NT2/D1 (cell line): ENCODE measurements at regions not wholly inside any gene's neighbourhood (a gene's known extent, or its start where the extent isn't known, plus 50 kb on each side); places are given as distances from the start of the nearest gene placed in this dataset.

ENCODE experiments used
- DNase-seq: peaks from one replicate; pipeline ENCODE4 v3.0.0-alpha.2; 2011; ENCODE audit warnings: low read depth, low spot score
- H3K27me3 ChIP-seq: 2 replicates; pipeline ENCODE4 v1.6.0; 2011; ENCODE audit warnings: mild to moderate bottlenecking; ENCODE audit not compliant: insufficient read length, insufficient read depth
- H3K36me3 ChIP-seq: 2 replicates; pipeline ENCODE4 v1.6.1; 2011; ENCODE audit warnings: mild to moderate bottlenecking, low read length, mixed read lengths; ENCODE audit not compliant: insufficient read depth, insufficient read length
- H3K4me1 ChIP-seq: 2 replicates; pipeline ENCODE4 v1.5.1; 2011; ENCODE audit not compliant: insufficient read depth, insufficient read length
- H3K4me3 ChIP-seq: 2 replicates; pipeline ENCODE4 v1.5.1; 2011; ENCODE audit warnings: low read depth; ENCODE audit not compliant: insufficient read length
- H3K9ac ChIP-seq: 2 replicates; pipeline ENCODE4 v1.6.0; 2011; ENCODE audit warnings: low read depth; ENCODE audit not compliant: insufficient read length
- H3K9me3 ChIP-seq: 2 replicates; pipeline ENCODE4 v1.5.1; 2011; ENCODE audit warnings: mild to moderate bottlenecking, low read length; ENCODE audit not compliant: insufficient read depth
- SUZ12 ChIP-seq: IDR thresholded peaks from 2 replicates; pipeline ENCODE4 v1.6.1; 2011; ENCODE audit not compliant: insufficient read length, insufficient read depth; ENCODE audit errors: extremely low read depth
- YY1 ChIP-seq: IDR thresholded peaks from 2 replicates; pipeline ENCODE4 v1.6.1; 2011; ENCODE audit not compliant: insufficient read length, insufficient read depth
- ZNF274 ChIP-seq: IDR thresholded peaks from 2 replicates; pipeline ENCODE4 v1.6.1; 2011; ENCODE audit warnings: mild to moderate bottlenecking, low read depth, low read length

DNA sequence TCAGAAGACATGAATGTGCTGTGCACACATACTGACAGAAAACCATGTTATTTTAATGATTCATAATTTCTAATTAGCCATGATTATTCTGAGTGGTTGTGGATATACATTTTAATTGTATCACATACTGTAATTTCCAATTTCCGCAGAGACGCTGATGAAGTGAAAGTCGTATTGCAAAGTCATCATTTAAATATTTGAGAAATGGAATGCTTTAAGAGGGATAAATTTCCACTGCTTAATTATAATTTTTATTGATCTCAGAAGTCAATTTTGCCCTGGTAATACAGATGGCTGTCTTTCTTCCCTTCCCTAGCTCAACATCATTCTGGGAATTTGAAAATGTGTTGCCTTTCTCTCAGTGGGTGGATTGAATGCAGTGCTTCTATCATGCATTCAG, 819.3 kb downstream of the ROBO2 start:
- Histone ChIP-seq H3K9me3 (no peaks in the 10 kb centered on the region), H3K4me1 (no peaks in the 10 kb centered on the region), H3K9ac (no peak overlapping the region), H3K27me3 (no peaks in the 10 kb centered on the region), H3K36me3 (no peaks in the 10 kb centered on the region), H3K4me3 (no peak overlapping the region)
- no peak for DNase-seq
- TF ChIP-seq YY1 (no peak), SUZ12 (no peak), ZNF274 (no peak)

- H3K9ac ChIP-seq = no peak overlapping the region
- no peak overlapping the region for H3K4me3 ChIP-seq
- no peak for TF ChIP-seq YY1
- no peak for TF ChIP-seq SUZ12
- TF ChIP-seq ZNF274 = no peak
- H3K9me3 ChIP-seq = no peaks in the 10 kb centered on the region
- H3K27me3 ChIP-seq = no peaks in the 10 kb centered on the region
- H3K36me3 ChIP-seq = no peaks in the 10 kb centered on the region
- no peak for DNase-seq
- H3K4me1 ChIP-seq = no peaks in the 10 kb centered on the region
These were observed 828.8 kb downstream of the ROBO2 start for GRCh38 chr3:77868725-77869124.

- no peaks in the 10 kb centered on the region for H3K27me3 ChIP-seq
- H3K4me1 ChIP-seq = no peaks in the 10 kb centered on the region
- H3K9ac ChIP-seq = no peak overlapping the region
- H3K4me3 ChIP-seq = no peak overlapping the region
- no peaks in the 10 kb centered on the region for H3K9me3 ChIP-seq
- H3K36me3 ChIP-seq = no peaks in the 10 kb centered on the region
- TF ChIP-seq SUZ12 = no peak
- no peak for TF ChIP-seq YY1
- TF ChIP-seq ZNF274 = no peak
- DNase-seq = no peak
These were observed 829.5 kb downstream of the ROBO2 start for GRCh38 chr3:77869423-77869822.

DNA sequence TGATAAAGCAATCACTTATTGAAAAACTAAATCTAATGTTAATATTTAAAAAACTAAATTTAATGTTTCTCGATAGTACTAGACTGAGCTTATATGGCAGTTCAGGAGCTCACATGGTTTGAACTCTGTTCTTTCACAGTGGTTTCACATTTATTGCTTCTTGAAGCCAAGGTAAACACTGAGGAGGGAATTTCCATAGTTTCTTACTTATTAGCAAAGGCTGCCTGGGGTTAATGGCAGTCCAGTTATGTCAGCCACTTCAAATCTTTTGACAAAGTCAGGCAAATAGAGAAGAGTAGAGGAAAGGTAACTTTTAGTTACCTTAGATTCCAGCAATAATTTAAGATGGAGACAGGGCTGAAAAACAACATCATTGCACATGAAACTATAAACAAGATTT, 831.5 kb downstream of the ROBO2 start:
- TF ChIP-seq ZNF274 (no peak), SUZ12 (no peak), YY1 (no peak)
- Histone ChIP-seq H3K9me3 (no peaks in the 10 kb centered on the region), H3K36me3 (no peaks in the 10 kb centered on the region), H3K4me1 (no peaks in the 10 kb centered on the region), H3K9ac (no peak overlapping the region), H3K27me3 (no peaks in the 10 kb centered on the region), H3K4me3 (no peak overlapping the region)
- DNase-seq = no peak

DNA sequence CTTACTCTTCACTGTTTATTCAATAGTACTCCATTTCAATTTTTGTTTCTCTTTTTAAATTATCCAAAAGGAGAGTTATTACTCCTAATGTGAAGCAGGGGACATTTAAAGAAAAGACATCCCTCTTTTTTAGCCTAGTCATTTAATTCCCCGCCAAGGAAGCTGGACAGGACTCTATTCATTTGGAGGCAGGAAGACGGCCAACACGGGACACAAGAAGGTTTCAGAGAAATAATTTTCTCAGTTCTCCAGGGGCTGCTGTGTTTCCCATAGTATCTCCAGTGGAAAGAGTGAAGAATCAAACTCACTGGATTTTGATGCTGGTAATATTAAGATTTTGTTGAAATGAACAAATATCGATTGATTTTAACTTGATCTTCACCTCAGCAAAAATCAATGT, 833.7 kb downstream of the ROBO2 start:
- DNase-seq = no peak
- H3K36me3 ChIP-seq = no peaks in the 10 kb centered on the region
- no peak for TF ChIP-seq SUZ12
- no peak for TF ChIP-seq ZNF274
- TF ChIP-seq YY1 = no peak
- H3K4me3 ChIP-seq = no peak overlapping the region
- no peaks in the 10 kb centered on the region for H3K4me1 ChIP-seq
- H3K9ac ChIP-seq = no peak overlapping the region
- no peaks in the 10 kb centered on the region for H3K27me3 ChIP-seq
- H3K9me3 ChIP-seq = no peaks in the 10 kb centered on the region

GRCh38 chr3:77885381-77885780, 845.5 kb downstream of the ROBO2 start:
- Histone ChIP-seq H3K27me3 (no peaks in the 10 kb centered on the region), H3K4me3 (no peak overlapping the region), H3K9me3 (no peaks in the 10 kb centered on the region), H3K4me1 (no peaks in the 10 kb centered on the region), H3K36me3 (no peaks in the 10 kb centered on the region), H3K9ac (no peak overlapping the region)
- TF ChIP-seq ZNF274 = no peak
- no peak for TF ChIP-seq YY1
- no peak for TF ChIP-seq SUZ12
- no peak for DNase-seq

DNA sequence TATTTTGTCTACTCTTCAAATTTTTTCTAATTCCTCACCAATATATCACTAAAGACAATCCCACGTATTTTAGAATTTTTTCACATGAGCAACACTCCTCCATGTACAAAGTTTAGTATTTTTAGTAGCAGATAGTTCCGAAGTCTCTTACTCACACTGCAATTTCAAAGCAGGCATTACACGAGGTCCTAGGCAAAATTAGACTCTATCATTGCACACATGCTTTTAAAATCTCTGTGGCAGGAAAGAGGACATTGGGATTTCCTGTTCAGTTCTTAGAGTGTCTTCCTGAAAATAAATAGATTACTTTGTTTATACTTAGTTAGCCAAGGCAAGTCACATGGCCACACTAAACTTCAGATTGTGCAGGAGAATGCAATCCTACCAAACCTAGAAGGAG, 847.7 kb downstream of the ROBO2 start:
- Histone ChIP-seq H3K9ac (no peak overlapping the region), H3K36me3 (no peaks in the 10 kb centered on the region), H3K4me1 (no peaks in the 10 kb centered on the region), H3K9me3 (no peaks in the 10 kb centered on the region), H3K27me3 (no peaks in the 10 kb centered on the region), H3K4me3 (no peak overlapping the region)
- TF ChIP-seq SUZ12 (no peak), ZNF274 (no peak), YY1 (no peak)
- DNase-seq = no peak

- Histone ChIP-seq H3K4me3 (no peak overlapping the region), H3K9ac (no peak overlapping the region), H3K36me3 (no peaks in the 10 kb centered on the region), H3K4me1 (no peaks in the 10 kb centered on the region), H3K27me3 (no peaks in the 10 kb centered on the region), H3K9me3 (no peaks in the 10 kb centered on the region)
- no peak for DNase-seq
- TF ChIP-seq YY1 = no peak
- TF ChIP-seq SUZ12 = no peak
- TF ChIP-seq ZNF274 = no peak
These were observed 849.7 kb downstream of the ROBO2 start for GRCh38 chr3:77889616-77890015.
